H9 (cell line): ENCODE measurements at regions not wholly inside any gene's neighbourhood (a gene's known extent, or its start where the extent isn't known, plus 50 kb on each side); places are given as distances from the start of the nearest gene placed in this dataset.

Experiments used
- DNase-seq: peaks from one replicate; pipeline ENCODE4 v3.0.0-alpha.2; 2017
- H2AFZ ChIP-seq: one replicate; pipeline ENCODE4 v1.6.1; 2013; ENCODE audit warnings: mild to moderate bottlenecking, low read length, control low read depth, moderate library complexity
- H2AK5ac ChIP-seq: 2 replicates; pipeline ENCODE4 v1.6.1; 2013; ENCODE audit warnings: low read length, control low read depth, mixed read lengths; ENCODE audit not compliant: insufficient read length
- H2BK120ac ChIP-seq: one replicate; pipeline ENCODE4 v1.6.1; 2013; ENCODE audit warnings: low read depth, mild to moderate bottlenecking, low read length, control low read depth, inconsistent platforms; ENCODE audit not compliant: poor library complexity, severe bottlenecking
- H2BK12ac ChIP-seq: 2 replicates; pipeline ENCODE4 v1.6.1; 2013; ENCODE audit warnings: low read length, control low read depth, mixed read lengths, low read depth; ENCODE audit not compliant: insufficient read length
- H2BK15ac ChIP-seq: 2 replicates; pipeline ENCODE4 v1.6.1; 2013; ENCODE audit warnings: low read depth, low read length, control low read depth
- H2BK20ac ChIP-seq: one replicate; pipeline ENCODE4 v1.6.1; 2013; ENCODE audit warnings: low read depth, mild to moderate bottlenecking, low read length, control low read depth, inconsistent platforms; ENCODE audit not compliant: poor library complexity, severe bottlenecking
- H2BK5ac ChIP-seq: 2 replicates; pipeline ENCODE4 v1.6.1; 2013; ENCODE audit warnings: low read length, control low read depth, mixed read lengths; ENCODE audit not compliant: insufficient read length
- H3K14ac ChIP-seq: 2 replicates; pipeline ENCODE4 v1.6.1; 2013; ENCODE audit warnings: low read length, control low read depth; ENCODE audit not compliant: insufficient read depth
- H3K18ac ChIP-seq: 2 replicates; pipeline ENCODE4 v1.6.1; 2013; ENCODE audit warnings: low read depth, mild to moderate bottlenecking, mixed read lengths, low read length, control low read depth; ENCODE audit not compliant: insufficient read length
- H3K23ac ChIP-seq: 2 replicates; pipeline ENCODE4 v1.6.1; 2013; ENCODE audit warnings: low read length, control low read depth, mixed read lengths, low read depth; ENCODE audit not compliant: insufficient read length
- H3K23me2 ChIP-seq: 2 replicates; pipeline ENCODE4 v1.6.1; 2013; ENCODE audit warnings: low read depth, mild to moderate bottlenecking, mixed read lengths, low read length, control low read depth; ENCODE audit not compliant: insufficient read length, poor library complexity, severe bottlenecking
- H3K27ac ChIP-seq: 2 replicates; pipeline ENCODE4 v1.5.1; 2013; ENCODE audit warnings: low read length, control low read depth, mixed read lengths, low read depth; ENCODE audit not compliant: insufficient read length
- H3K27me3 ChIP-seq: 2 replicates; pipeline ENCODE4 v1.6.1; 2013; ENCODE audit warnings: low read length, control low read depth, inconsistent platforms; ENCODE audit not compliant: insufficient read depth
- H3K4ac ChIP-seq: 2 replicates; pipeline ENCODE4 v1.6.1; 2013; ENCODE audit warnings: low read depth, mild to moderate bottlenecking, control low read depth, inconsistent platforms, low read length, moderate library complexity
- H3K4me1 ChIP-seq: 2 replicates; pipeline ENCODE4 v1.6.1; 2013; ENCODE audit warnings: low read length, control low read depth, inconsistent platforms; ENCODE audit not compliant: insufficient read depth
- H3K4me2 ChIP-seq: 2 replicates; pipeline ENCODE4 v1.6.1; 2013; ENCODE audit warnings: low read length, control low read depth, mixed read lengths; ENCODE audit not compliant: insufficient read length, insufficient read depth
- H3K56ac ChIP-seq: 2 replicates; pipeline ENCODE4 v1.6.1; 2013; ENCODE audit warnings: low read depth, mild to moderate bottlenecking, mixed read lengths, low read length, control low read depth; ENCODE audit not compliant: insufficient read length
- H3K79me1 ChIP-seq: 2 replicates; pipeline ENCODE4 v1.6.1; 2013; ENCODE audit warnings: low read depth, mild to moderate bottlenecking, moderate library complexity, low read length, control low read depth, inconsistent platforms; ENCODE audit not compliant: insufficient read depth, poor library complexity, severe bottlenecking
- H3K79me2 ChIP-seq: 2 replicates; pipeline ENCODE4 v1.6.1; 2013; ENCODE audit warnings: low read length, control low read depth, inconsistent platforms; ENCODE audit not compliant: insufficient read depth
- H3K9ac ChIP-seq: 2 replicates; pipeline ENCODE4 v1.6.1; 2013; ENCODE audit warnings: low read length, control low read depth, mixed read lengths; ENCODE audit not compliant: insufficient read length; ENCODE audit errors: extremely low read depth
- H3K9me3 ChIP-seq: one replicate; pipeline ENCODE4 v1.6.1; 2013; ENCODE audit warnings: low read depth, low read length, inconsistent platforms; ENCODE audit not compliant: control insufficient read depth
- H3T11ph ChIP-seq: one replicate; pipeline ENCODE4 v1.6.1; 2013; ENCODE audit warnings: mild to moderate bottlenecking, low read length, control low read depth, inconsistent platforms
- H4K20me1 ChIP-seq: one replicate; pipeline ENCODE4 v1.6.1; 2013; ENCODE audit not compliant: control insufficient read depth, insufficient read length, insufficient read depth
- H4K5ac ChIP-seq: 2 replicates; pipeline ENCODE4 v1.6.1; 2013; ENCODE audit warnings: low read depth, mild to moderate bottlenecking, mixed read lengths, low read length, control low read depth; ENCODE audit not compliant: insufficient read length
- H4K8ac ChIP-seq: replicated peaks from 2 replicates; pipeline ENCODE4 v1.6.1; 2013; ENCODE audit warnings: low read length, control low read depth, mixed read lengths, low read depth; ENCODE audit not compliant: insufficient read length
- H4K91ac ChIP-seq: 2 replicates; pipeline ENCODE4 v1.6.1; 2013; ENCODE audit warnings: low read depth, mild to moderate bottlenecking, moderate library complexity, mixed read lengths, low read length, control low read depth; ENCODE audit not compliant: insufficient read length
- H3K27ac Mint-ChIP-seq, 3 experiments: 2 replicates in 2 of 3; 3 replicates in 1 of 3; pipeline ENCODE4 v1.8.0; 2020 to 2021; ENCODE audit warnings: mixed read lengths in 3 of 3, mild to moderate bottlenecking in 1 of 3, moderate library complexity in 1 of 3
- H3K27me3 Mint-ChIP-seq: 2 replicates; pipeline ENCODE4 v1.8.0; 2021; ENCODE audit warnings: low read depth, mild to moderate bottlenecking, moderate library complexity, mixed read lengths
- H3K36me3 Mint-ChIP-seq, 3 experiments: 2 replicates in 2 of 3; 3 replicates in 1 of 3; pipeline ENCODE4 v1.8.0; 2020 to 2021; ENCODE audit warnings: low read depth in 3 of 3, mixed read lengths in 3 of 3; ENCODE audit not compliant: insufficient read depth in 1 of 3
- H3K4me1 Mint-ChIP-seq, 2 experiments: 2 replicates each; pipeline ENCODE4 v1.8.0; 2020; ENCODE audit warnings: mixed read lengths in 2 of 2
- H3K4me3 Mint-ChIP-seq, 2 experiments: 2 replicates in 1 of 2; 3 replicates in 1 of 2; pipeline ENCODE4 v1.8.0; 2020 to 2021; ENCODE audit warnings: mild to moderate bottlenecking in 2 of 2, mixed read lengths in 2 of 2, moderate library complexity in 1 of 2
- H3K9me3 Mint-ChIP-seq, 2 experiments: 2 replicates in 1 of 2; 3 replicates in 1 of 2; pipeline ENCODE4 v1.8.0; 2020; ENCODE audit warnings: mild to moderate bottlenecking in 2 of 2, mixed read lengths in 2 of 2, moderate library complexity in 1 of 2
- WGBS: extraction: QIAGEN DNeasy Blood & Tissue Kit; methylation state at CpG from one replicate; pipeline ENCODE4 v1.1.7; 2013; ENCODE audit warnings: missing lambda C conversion rate, low lambda C conversion rate, mixed read lengths; ENCODE audit not compliant: insufficient read length; ENCODE audit errors: extremely low coverage; 5-methylcytosine and 5-hydroxymethylcytosine counted together
- TF ChIP-seq, protein P1 (sequence below): fragments of 200-600 bp; sonication (generic); conservative IDR thresholded peaks from 3 replicates; pipeline ENCODE4 v1.8.0; 2021; ENCODE audit warnings: antibody characterized with exemption, mild to moderate bottlenecking

- H3K23me2 ChIP-seq: no peaks in the 10 kb centered on the region
- H3K27ac ChIP-seq: no peak overlapping the region
- H4K91ac ChIP-seq: no peak overlapping the region
- no peaks in the 10 kb centered on the region for H3K79me1 ChIP-seq
- H3K18ac ChIP-seq: no peak overlapping the region
- H3K4me1 ChIP-seq: no peaks in the 10 kb centered on the region
- H2AK5ac ChIP-seq: no peak overlapping the region
- no peaks in the 10 kb centered on the region for H3K9me3 Mint-ChIP-seq
- no peak overlapping the region for H2BK15ac ChIP-seq
- H2BK20ac ChIP-seq: no peak overlapping the region
- no peak overlapping the region for H3K14ac ChIP-seq
- H2BK5ac ChIP-seq: no peak overlapping the region
- H3K4me1 Mint-ChIP-seq: no peaks in the 10 kb centered on the region
- no peak overlapping the region for H2AFZ ChIP-seq
- no peaks in the 10 kb centered on the region for H3K27me3 ChIP-seq
- H4K5ac ChIP-seq: no peak overlapping the region
- no peaks in the 10 kb centered on the region for H3K36me3 Mint-ChIP-seq
- H3K79me2 ChIP-seq: no peaks in the 10 kb centered on the region
- no peak overlapping the region for H3K4ac ChIP-seq
- H3K23ac ChIP-seq: no peak overlapping the region
- no peak overlapping the region for H3K56ac ChIP-seq
- H4K20me1 ChIP-seq: no peaks in the 10 kb centered on the region
- H3K4me3 Mint-ChIP-seq: no peak overlapping the region
- H4K8ac ChIP-seq: no peak overlapping the region
- H3T11ph ChIP-seq: no peak overlapping the region
- H2BK12ac ChIP-seq: no peak overlapping the region
- no peak overlapping the region for H3K4me2 ChIP-seq
- TF ChIP-seq, protein P1, sequence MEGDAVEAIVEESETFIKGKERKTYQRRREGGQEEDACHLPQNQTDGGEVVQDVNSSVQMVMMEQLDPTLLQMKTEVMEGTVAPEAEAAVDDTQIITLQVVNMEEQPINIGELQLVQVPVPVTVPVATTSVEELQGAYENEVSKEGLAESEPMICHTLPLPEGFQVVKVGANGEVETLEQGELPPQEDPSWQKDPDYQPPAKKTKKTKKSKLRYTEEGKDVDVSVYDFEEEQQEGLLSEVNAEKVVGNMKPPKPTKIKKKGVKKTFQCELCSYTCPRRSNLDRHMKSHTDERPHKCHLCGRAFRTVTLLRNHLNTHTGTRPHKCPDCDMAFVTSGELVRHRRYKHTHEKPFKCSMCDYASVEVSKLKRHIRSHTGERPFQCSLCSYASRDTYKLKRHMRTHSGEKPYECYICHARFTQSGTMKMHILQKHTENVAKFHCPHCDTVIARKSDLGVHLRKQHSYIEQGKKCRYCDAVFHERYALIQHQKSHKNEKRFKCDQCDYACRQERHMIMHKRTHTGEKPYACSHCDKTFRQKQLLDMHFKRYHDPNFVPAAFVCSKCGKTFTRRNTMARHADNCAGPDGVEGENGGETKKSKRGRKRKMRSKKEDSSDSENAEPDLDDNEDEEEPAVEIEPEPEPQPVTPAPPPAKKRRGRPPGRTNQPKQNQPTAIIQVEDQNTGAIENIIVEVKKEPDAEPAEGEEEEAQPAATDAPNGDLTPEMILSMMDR: no peak
- no peak for DNase-seq
- H3K27ac Mint-ChIP-seq: no peak overlapping the region
- no peak overlapping the region for H2BK120ac ChIP-seq
- no CpG with 5 or more reads among the region's 7 CpGs for WGBS
- no peaks in the 10 kb centered on the region for H3K9me3 ChIP-seq
- no peak overlapping the region for H3K9ac ChIP-seq
- H3K27me3 Mint-ChIP-seq: no peaks in the 10 kb centered on the region; the same call in 1 of the 2 replicates
Observed at GRCh38 chr6:156464100-156464878, 312.9 kb upstream of the ARID1B start.
